SK-N-SH treated with all-trans-retinoic acid at 6 μM for 48 hours (cell line): ENCODE measurements at regions not wholly inside any gene's neighbourhood (a gene's known extent, or its start where the extent isn't known, plus 50 kb on each side); places are given as distances from the start of the nearest gene placed in this dataset.

Source experiments
- ATAC-seq: fragments of 200-7000 bp; cut with Tn5 transposase; 3 replicates; pipeline ENCODE4 v1.9.1; 2020; ENCODE audit warnings: mild to moderate bottlenecking, moderate library complexity
- ARNTL ChIP-seq: fragments of 450-650 bp; formaldehyde crosslinking; IDR thresholded peaks from 2 replicates; pipeline ENCODE4 v1.5.0; 2020; ENCODE audit warnings: low read depth, mild to moderate bottlenecking, moderate library complexity, borderline replicate concordance
- BACH2 ChIP-seq: fragments of 250-450 bp; sonication (Bioruptor Pico); IDR thresholded peaks from 2 replicates; pipeline ENCODE4 v1.9.0; 2021; ENCODE audit warnings: mild to moderate bottlenecking, borderline replicate concordance
- CSDC2 ChIP-seq: fragments of 250-450 bp; sonication (Bioruptor Pico); IDR thresholded peaks from 2 replicates; pipeline ENCODE4 v1.5.0; 2020; ENCODE audit warnings: mild to moderate bottlenecking, moderate library complexity
- ESRRG ChIP-seq: fragments of 250-450 bp; sonication (Bioruptor Pico); IDR thresholded peaks from 2 replicates; pipeline ENCODE4 v1.6.1; 2021; ENCODE audit warnings: mild to moderate bottlenecking
- GLIS3 ChIP-seq: fragments of 250-450 bp; sonication (Bioruptor Pico); IDR thresholded peaks from 2 replicates; pipeline ENCODE4 v1.5.0; 2020; ENCODE audit warnings: mild to moderate bottlenecking, moderate library complexity
- ISL1 ChIP-seq: fragments of 250-450 bp; sonication (Bioruptor Pico); IDR thresholded peaks from 2 replicates; pipeline ENCODE4 v2.1.2; 2022; ENCODE audit warnings: mild to moderate bottlenecking, moderate library complexity
- OSR1 ChIP-seq: fragments of 250-450 bp; sonication (Bioruptor Pico); IDR thresholded peaks from 2 replicates; pipeline ENCODE4 v1.8.0; 2022; ENCODE audit warnings: moderate library complexity, mild to moderate bottlenecking, inconsistent platforms
- RARB ChIP-seq: fragments of 250-450 bp; sonication (Bioruptor Pico); IDR thresholded peaks from 2 replicates; pipeline ENCODE4 v1.8.0; 2021; ENCODE audit warnings: mild to moderate bottlenecking, moderate library complexity
- TCF4 ChIP-seq: fragments of 250-450 bp; sonication (Bioruptor Pico); IDR thresholded peaks from 2 replicates; pipeline ENCODE4 v1.8.0; 2021; ENCODE audit warnings: mild to moderate bottlenecking, moderate library complexity, borderline replicate concordance
- ZFP3 ChIP-seq: fragments of 250-450 bp; sonication (Bioruptor Pico); IDR thresholded peaks from 2 replicates; pipeline ENCODE4 v1.5.0; 2020; ENCODE audit warnings: mild to moderate bottlenecking, moderate library complexity
- ZFP30 ChIP-seq: fragments of 450-650 bp; formaldehyde crosslinking; IDR thresholded peaks from 2 replicates; pipeline ENCODE4 v1.5.0; 2022; ENCODE audit warnings: mild to moderate bottlenecking, moderate library complexity
- ZNF565 ChIP-seq: fragments of 450-650 bp; formaldehyde crosslinking; conservative IDR thresholded peaks from 2 replicates; pipeline ENCODE4 v1.5.0; 2020; ENCODE audit warnings: low read depth, mild to moderate bottlenecking, moderate library complexity
- ZNF70 ChIP-seq: fragments of 450-650 bp; formaldehyde crosslinking; IDR thresholded peaks from 2 replicates; pipeline ENCODE4 v1.5.0; 2020; ENCODE audit warnings: mild to moderate bottlenecking, moderate library complexity
- ZNF8 ChIP-seq: fragments of 450-650 bp; formaldehyde crosslinking; IDR thresholded peaks from 2 replicates; pipeline ENCODE4 v1.5.0; 2020; ENCODE audit warnings: mild to moderate bottlenecking, moderate library complexity
- TF ChIP-seq, protein P1 (sequence below): fragments of 250-450 bp; sonication (Bioruptor Pico); IDR thresholded peaks from 2 replicates; pipeline ENCODE4 v1.5.1; 2020; ENCODE audit warnings: low read depth, mild to moderate bottlenecking, moderate library complexity
- TF ChIP-seq, protein P2 (sequence below): fragments of 250-450 bp; sonication (Bioruptor Pico); IDR thresholded peaks from 2 replicates; pipeline ENCODE4 v1.8.0; 2020; ENCODE audit warnings: mild to moderate bottlenecking, moderate library complexity, borderline replicate concordance
- TF ChIP-seq, protein P3 (sequence below): fragments of 250-450 bp; sonication (Bioruptor Pico); IDR thresholded peaks from 2 replicates; pipeline ENCODE4 v1.8.0; 2021; ENCODE audit warnings: low read depth, mild to moderate bottlenecking, moderate library complexity, borderline replicate concordance
- TF ChIP-seq, protein P4 (sequence below): fragments of 250-450 bp; sonication (Bioruptor Pico); IDR thresholded peaks from 2 replicates; pipeline ENCODE4 v1.5.1; 2021; ENCODE audit warnings: mild to moderate bottlenecking, moderate library complexity
- TF ChIP-seq, protein P5 (sequence below): fragments of 250-450 bp; sonication (Bioruptor Pico); IDR thresholded peaks from 2 replicates; pipeline ENCODE4 v1.5.0; 2020; ENCODE audit warnings: mild to moderate bottlenecking, moderate library complexity

DNA sequence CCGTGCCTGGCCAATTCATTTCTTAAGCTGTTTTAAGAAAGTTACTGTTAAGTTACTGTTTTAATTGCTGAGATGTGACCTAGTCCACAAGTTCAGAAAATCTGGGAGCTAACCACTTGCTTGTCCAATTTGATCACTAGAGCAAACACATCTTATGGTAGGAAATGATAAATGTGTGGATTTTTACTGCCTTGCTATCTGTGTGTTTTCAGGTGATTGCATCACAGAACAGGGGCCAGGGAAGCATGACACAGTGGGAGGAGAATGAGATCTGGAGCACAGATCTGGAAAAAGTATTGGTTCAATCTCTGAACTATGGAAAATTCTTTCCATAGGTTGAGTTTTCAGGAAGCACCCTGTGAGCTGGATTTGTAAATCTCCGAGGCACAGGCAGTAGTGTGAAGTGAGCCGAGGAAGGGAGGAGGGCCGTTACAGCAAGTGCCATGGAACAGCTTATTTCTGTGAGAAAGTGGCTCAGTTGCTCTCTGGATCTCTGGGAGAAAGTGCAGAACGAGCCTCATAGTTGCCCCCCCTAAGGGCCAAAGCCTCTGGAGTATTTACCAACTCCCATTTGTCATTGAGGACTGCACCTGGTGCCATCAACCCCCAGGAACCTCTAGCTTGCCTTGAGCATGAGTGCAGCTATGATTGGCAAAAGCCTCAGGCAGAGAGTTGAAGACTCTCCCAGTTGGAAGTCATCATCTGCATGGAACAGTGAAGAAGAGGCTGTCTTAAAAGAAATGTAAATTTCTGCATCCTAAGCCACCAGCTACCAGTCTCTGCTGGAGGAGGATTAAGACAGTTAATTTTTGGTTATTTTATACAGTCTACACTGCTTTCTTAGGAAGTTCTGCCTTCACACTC, 161.8 kb upstream of the CLINT1 start:
- ATAC-seq = no peak
- no peak for TF ChIP-seq ZNF8 (CRISPR knock-in tag)
- TF ChIP-seq, protein P1, sequence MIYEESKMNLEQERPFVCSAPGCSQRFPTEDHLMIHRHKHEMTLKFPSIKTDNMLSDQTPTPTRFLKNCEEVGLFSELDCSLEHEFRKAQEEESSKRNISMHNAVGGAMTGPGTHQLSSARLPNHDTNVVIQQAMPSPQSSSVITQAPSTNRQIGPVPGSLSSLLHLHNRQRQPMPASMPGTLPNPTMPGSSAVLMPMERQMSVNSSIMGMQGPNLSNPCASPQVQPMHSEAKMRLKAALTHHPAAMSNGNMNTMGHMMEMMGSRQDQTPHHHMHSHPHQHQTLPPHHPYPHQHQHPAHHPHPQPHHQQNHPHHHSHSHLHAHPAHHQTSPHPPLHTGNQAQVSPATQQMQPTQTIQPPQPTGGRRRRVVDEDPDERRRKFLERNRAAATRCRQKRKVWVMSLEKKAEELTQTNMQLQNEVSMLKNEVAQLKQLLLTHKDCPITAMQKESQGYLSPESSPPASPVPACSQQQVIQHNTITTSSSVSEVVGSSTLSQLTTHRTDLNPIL (CRISPR knock-in tag) = no peak

DNA sequence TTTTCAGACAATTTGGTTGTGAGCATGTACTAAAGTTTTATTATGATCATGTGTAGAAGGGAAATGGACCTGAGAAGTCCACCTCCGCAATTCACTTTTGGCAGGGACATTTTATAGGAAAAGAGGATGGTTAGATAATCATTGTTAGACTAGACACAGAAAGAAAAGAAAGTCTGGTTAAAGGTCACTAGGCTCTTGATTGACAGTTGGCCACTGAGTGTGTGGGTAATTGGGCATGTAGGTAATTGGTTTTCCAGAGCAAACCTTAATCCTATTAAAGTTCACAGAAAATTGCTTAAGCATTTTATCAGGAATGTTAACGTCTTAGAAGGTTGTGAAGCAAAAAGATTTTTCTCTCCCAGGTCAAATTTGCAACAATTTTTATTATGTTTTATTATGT, 158.5 kb upstream of the CLINT1 start:
- no peak for TF ChIP-seq ZFP3
- no peak for TF ChIP-seq BACH2 (CRISPR knock-in tag)
- TF ChIP-seq CSDC2 (CRISPR knock-in tag) = no peak
- TF ChIP-seq ZFP30 (CRISPR knock-in tag) = no peak
- no peak for TF ChIP-seq ZNF70
- TF ChIP-seq, protein P1 (CRISPR knock-in tag) = no peak
- no peak for TF ChIP-seq GLIS3 (CRISPR knock-in tag)
- TF ChIP-seq, protein P2, sequence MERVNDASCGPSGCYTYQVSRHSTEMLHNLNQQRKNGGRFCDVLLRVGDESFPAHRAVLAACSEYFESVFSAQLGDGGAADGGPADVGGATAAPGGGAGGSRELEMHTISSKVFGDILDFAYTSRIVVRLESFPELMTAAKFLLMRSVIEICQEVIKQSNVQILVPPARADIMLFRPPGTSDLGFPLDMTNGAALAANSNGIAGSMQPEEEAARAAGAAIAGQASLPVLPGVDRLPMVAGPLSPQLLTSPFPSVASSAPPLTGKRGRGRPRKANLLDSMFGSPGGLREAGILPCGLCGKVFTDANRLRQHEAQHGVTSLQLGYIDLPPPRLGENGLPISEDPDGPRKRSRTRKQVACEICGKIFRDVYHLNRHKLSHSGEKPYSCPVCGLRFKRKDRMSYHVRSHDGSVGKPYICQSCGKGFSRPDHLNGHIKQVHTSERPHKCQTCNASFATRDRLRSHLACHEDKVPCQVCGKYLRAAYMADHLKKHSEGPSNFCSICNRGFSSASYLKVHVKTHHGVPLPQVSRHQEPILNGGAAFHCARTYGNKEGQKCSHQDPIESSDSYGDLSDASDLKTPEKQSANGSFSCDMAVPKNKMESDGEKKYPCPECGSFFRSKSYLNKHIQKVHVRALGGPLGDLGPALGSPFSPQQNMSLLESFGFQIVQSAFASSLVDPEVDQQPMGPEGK (CRISPR knock-in tag) = no peak
- no peak for TF ChIP-seq ARNTL
- TF ChIP-seq RARB (CRISPR knock-in tag) = no peak
- TF ChIP-seq ZNF8 (CRISPR knock-in tag) = no peak
- no peak for TF ChIP-seq ISL1 (CRISPR knock-in tag)
- no peak for TF ChIP-seq OSR1 (CRISPR knock-in tag)
- no peak for TF ChIP-seq TCF4 (CRISPR knock-in tag)
- TF ChIP-seq ZNF565 (CRISPR knock-in tag) = no peak
- TF ChIP-seq, protein P3, sequence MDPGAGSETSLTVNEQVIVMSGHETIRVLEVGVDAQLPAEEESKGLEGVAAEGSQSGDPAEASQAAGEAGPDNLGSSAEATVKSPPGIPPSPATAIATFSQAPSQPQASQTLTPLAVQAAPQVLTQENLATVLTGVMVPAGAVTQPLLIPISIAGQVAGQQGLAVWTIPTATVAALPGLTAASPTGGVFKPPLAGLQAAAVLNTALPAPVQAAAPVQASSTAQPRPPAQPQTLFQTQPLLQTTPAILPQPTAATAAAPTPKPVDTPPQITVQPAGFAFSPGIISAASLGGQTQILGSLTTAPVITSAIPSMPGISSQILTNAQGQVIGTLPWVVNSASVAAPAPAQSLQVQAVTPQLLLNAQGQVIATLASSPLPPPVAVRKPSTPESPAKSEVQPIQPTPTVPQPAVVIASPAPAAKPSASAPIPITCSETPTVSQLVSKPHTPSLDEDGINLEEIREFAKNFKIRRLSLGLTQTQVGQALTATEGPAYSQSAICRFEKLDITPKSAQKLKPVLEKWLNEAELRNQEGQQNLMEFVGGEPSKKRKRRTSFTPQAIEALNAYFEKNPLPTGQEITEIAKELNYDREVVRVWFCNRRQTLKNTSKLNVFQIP (CRISPR knock-in tag) = no peak
- no peak for ATAC-seq

DNA sequence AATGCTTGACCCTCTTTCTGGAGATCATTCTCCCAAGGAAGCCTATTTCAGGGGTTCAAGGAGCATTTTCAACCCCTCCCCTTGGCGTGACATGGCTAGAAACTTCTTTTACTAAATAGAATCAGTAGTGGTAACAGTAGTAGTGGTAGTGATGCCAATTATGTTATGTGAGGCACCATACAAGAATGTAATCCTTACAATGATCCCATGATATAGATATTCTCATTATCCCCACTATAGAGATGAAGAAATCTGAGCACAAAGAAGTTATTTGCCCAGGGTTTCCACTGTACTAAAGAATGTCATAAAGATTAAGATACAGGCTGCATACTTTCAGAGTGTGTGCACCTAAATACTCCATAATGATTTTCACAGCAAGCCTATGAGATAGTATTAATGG, 155.4 kb upstream of the CLINT1 start:
- ATAC-seq = no peak; the same call in 1 of the 3 replicates
- TF ChIP-seq ESRRG (CRISPR knock-in tag) (no peak), ZNF70 (no peak), ZFP30 (CRISPR knock-in tag) (no peak), TCF4 (CRISPR knock-in tag) (no peak)
- TF ChIP-seq, protein P3 (CRISPR knock-in tag) = no peak
- TF ChIP-seq, protein P4, sequence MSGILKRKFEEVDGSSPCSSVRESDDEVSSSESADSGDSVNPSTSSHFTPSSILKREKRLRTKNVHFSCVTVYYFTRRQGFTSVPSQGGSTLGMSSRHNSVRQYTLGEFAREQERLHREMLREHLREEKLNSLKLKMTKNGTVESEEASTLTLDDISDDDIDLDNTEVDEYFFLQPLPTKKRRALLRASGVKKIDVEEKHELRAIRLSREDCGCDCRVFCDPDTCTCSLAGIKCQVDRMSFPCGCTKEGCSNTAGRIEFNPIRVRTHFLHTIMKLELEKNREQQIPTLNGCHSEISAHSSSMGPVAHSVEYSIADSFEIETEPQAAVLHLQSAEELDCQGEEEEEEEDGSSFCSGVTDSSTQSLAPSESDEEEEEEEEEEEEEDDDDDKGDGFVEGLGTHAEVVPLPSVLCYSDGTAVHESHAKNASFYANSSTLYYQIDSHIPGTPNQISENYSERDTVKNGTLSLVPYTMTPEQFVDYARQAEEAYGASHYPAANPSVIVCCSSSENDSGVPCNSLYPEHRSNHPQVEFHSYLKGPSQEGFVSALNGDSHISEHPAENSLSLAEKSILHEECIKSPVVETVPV (CRISPR knock-in tag) = no peak
- TF ChIP-seq, protein P1 (CRISPR knock-in tag) = no peak
- TF ChIP-seq, protein P5, sequence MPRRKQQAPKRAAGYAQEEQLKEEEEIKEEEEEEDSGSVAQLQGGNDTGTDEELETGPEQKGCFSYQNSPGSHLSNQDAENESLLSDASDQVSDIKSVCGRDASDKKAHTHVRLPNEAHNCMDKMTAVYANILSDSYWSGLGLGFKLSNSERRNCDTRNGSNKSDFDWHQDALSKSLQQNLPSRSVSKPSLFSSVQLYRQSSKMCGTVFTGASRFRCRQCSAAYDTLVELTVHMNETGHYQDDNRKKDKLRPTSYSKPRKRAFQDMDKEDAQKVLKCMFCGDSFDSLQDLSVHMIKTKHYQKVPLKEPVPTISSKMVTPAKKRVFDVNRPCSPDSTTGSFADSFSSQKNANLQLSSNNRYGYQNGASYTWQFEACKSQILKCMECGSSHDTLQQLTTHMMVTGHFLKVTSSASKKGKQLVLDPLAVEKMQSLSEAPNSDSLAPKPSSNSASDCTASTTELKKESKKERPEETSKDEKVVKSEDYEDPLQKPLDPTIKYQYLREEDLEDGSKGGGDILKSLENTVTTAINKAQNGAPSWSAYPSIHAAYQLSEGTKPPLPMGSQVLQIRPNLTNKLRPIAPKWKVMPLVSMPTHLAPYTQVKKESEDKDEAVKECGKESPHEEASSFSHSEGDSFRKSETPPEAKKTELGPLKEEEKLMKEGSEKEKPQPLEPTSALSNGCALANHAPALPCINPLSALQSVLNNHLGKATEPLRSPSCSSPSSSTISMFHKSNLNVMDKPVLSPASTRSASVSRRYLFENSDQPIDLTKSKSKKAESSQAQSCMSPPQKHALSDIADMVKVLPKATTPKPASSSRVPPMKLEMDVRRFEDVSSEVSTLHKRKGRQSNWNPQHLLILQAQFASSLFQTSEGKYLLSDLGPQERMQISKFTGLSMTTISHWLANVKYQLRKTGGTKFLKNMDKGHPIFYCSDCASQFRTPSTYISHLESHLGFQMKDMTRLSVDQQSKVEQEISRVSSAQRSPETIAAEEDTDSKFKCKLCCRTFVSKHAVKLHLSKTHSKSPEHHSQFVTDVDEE (CRISPR knock-in tag) = no peak
